WTC11 (cell line): ENCODE measurements at regions not wholly inside any gene's neighbourhood (a gene's known extent, or its start where the extent isn't known, plus 50 kb on each side); places are given as distances from the start of the nearest gene placed in this dataset.

Experiments
- ATAC-seq: fragments of 200-7000 bp; cut with Tn5 transposase; 2 replicates; pipeline ENCODE4 v1.10.0; 2021; ENCODE audit warnings: mild to moderate bottlenecking, moderate library complexity
- CTCF ChIA-PET: fragments of 300-600 bp; sonication (Branson Sonifier 250); formaldehyde crosslinking; loops from one replicate; lab custom pipeline; 2021; ENCODE audit warnings: antibody characterized with exemption; lab: Charles Lee
- POLR2A ChIA-PET: fragments of 350-600 bp; sonication (Branson Sonifier 250); formaldehyde crosslinking; loops from one replicate; lab custom pipeline; 2021; ENCODE audit warnings: antibody characterized with exemption; lab: Charles Lee
- DNase-seq: peaks from one replicate; pipeline ENCODE4 v3.0.0; 2021; ENCODE audit warnings: low spot score
- H3K27ac Mint-ChIP-seq: 2 replicates; pipeline ENCODE4 v1.8.0; 2021; ENCODE audit warnings: mixed read lengths
- H3K27me3 Mint-ChIP-seq: 2 replicates; pipeline ENCODE4 v1.8.0; 2021; ENCODE audit warnings: low read depth, mild to moderate bottlenecking, moderate library complexity, mixed read lengths
- H3K36me3 Mint-ChIP-seq: 2 replicates; pipeline ENCODE4 v1.8.0; 2021; ENCODE audit warnings: mixed read lengths
- H3K4me1 Mint-ChIP-seq: 2 replicates; pipeline ENCODE4 v1.8.0; 2022; ENCODE audit warnings: mixed read lengths
- H3K4me3 Mint-ChIP-seq: 2 replicates; pipeline ENCODE4 v1.8.0; 2021; ENCODE audit warnings: mild to moderate bottlenecking, moderate library complexity, mixed read lengths
- H3K9me3 Mint-ChIP-seq: 2 replicates; pipeline ENCODE4 v1.8.0; 2021; ENCODE audit warnings: mixed read lengths
- ATF2 ChIP-seq: sonication (generic); formaldehyde crosslinking; IDR thresholded peaks from 2 replicates; pipeline ENCODE4 v1.8.1; 2022; ENCODE audit warnings: low read depth, missing genetic modification reagents, borderline replicate concordance
- ATF3 ChIP-seq: sonication (generic); formaldehyde crosslinking; conservative IDR thresholded peaks from 2 replicates; pipeline ENCODE4 v1.8.1; 2022; ENCODE audit warnings: mild to moderate bottlenecking, missing genetic modification reagents
- CREM ChIP-seq: sonication (generic); formaldehyde crosslinking; IDR thresholded peaks from 2 replicates; pipeline ENCODE4 v1.8.1; 2022; ENCODE audit warnings: mild to moderate bottlenecking, missing genetic modification reagents, moderate library complexity
- E2F1 ChIP-seq: sonication (generic); formaldehyde crosslinking; IDR thresholded peaks from 2 replicates; pipeline ENCODE4 v1.8.0; 2022; ENCODE audit warnings: mild to moderate bottlenecking, missing genetic modification reagents
- EMX1 ChIP-seq: fragments of 250-450 bp; sonication (Bioruptor Pico); IDR thresholded peaks from 2 replicates; pipeline ENCODE4 v1.8.0; 2021; ENCODE audit warnings: mild to moderate bottlenecking
- FOXK1 ChIP-seq: sonication (generic); formaldehyde crosslinking; IDR thresholded peaks from 2 replicates; pipeline ENCODE4 v1.8.0; 2022; ENCODE audit warnings: mild to moderate bottlenecking, moderate library complexity, missing genetic modification reagents
- HMGXB4 ChIP-seq: sonication (generic); formaldehyde crosslinking; IDR thresholded peaks from 2 replicates; pipeline ENCODE4 v1.8.1; 2023; ENCODE audit warnings: mild to moderate bottlenecking, moderate library complexity, missing genetic modification reagents
- KAT7 ChIP-seq: sonication (generic); formaldehyde crosslinking; IDR thresholded peaks from 2 replicates; pipeline ENCODE4 v1.8.1; 2023; ENCODE audit warnings: missing genetic modification reagents, mild to moderate bottlenecking, borderline replicate concordance
- MLX ChIP-seq: sonication (generic); formaldehyde crosslinking; IDR thresholded peaks from 2 replicates; pipeline ENCODE4 v1.8.1; 2023; ENCODE audit warnings: mild to moderate bottlenecking, missing genetic modification reagents, moderate library complexity
- MXD4 ChIP-seq: fragments of 250-450 bp; sonication (Bioruptor Pico); IDR thresholded peaks from 2 replicates; pipeline ENCODE4 v1.8.0; 2021; ENCODE audit warnings: mild to moderate bottlenecking, moderate library complexity, borderline replicate concordance
- NFATC4 ChIP-seq: fragments of 250-450 bp; sonication (Bioruptor Pico); IDR thresholded peaks from 2 replicates; pipeline ENCODE4 v1.9.0; 2021; ENCODE audit warnings: mild to moderate bottlenecking
- NFE2L1 ChIP-seq: sonication (generic); formaldehyde crosslinking; IDR thresholded peaks from 2 replicates; pipeline ENCODE4 v1.8.1; 2023; ENCODE audit warnings: missing genetic modification reagents
- NR1H2 ChIP-seq: sonication (generic); formaldehyde crosslinking; IDR thresholded peaks from 2 replicates; pipeline ENCODE4 v1.9.0; 2021; ENCODE audit warnings: mild to moderate bottlenecking, moderate library complexity, missing genetic modification reagents
- NR2C2 ChIP-seq: sonication (generic); formaldehyde crosslinking; IDR thresholded peaks from 2 replicates; pipeline ENCODE4 v1.8.0; 2022; ENCODE audit warnings: mild to moderate bottlenecking, missing genetic modification reagents
- SMAD3 ChIP-seq: sonication (generic); formaldehyde crosslinking; IDR thresholded peaks from 2 replicates; pipeline ENCODE4 v1.8.0; 2022; ENCODE audit warnings: missing genetic modification reagents, mild to moderate bottlenecking, borderline replicate concordance
- SP1 ChIP-seq: sonication (generic); formaldehyde crosslinking; conservative IDR thresholded peaks from 2 replicates; pipeline ENCODE4 v1.8.1; 2022; ENCODE audit warnings: missing genetic modification reagents
- TCF7 ChIP-seq: sonication (generic); formaldehyde crosslinking; IDR thresholded peaks from 2 replicates; pipeline ENCODE4 v1.8.0; 2022; ENCODE audit warnings: mild to moderate bottlenecking, low read depth, missing genetic modification reagents, moderate library complexity
- TEAD4 ChIP-seq: sonication (generic); formaldehyde crosslinking; IDR thresholded peaks from 2 replicates; pipeline ENCODE4 v1.8.0; 2022; ENCODE audit warnings: mild to moderate bottlenecking, missing genetic modification reagents
- TP53 ChIP-seq: sonication (generic); formaldehyde crosslinking; IDR thresholded peaks from 2 replicates; pipeline ENCODE4 v1.8.1; 2023; ENCODE audit warnings: mild to moderate bottlenecking, missing genetic modification reagents
- USF1 ChIP-seq: sonication (generic); formaldehyde crosslinking; IDR thresholded peaks from 2 replicates; pipeline ENCODE4 v1.8.0; 2022; ENCODE audit warnings: mild to moderate bottlenecking, missing genetic modification reagents
- ZMAT4 ChIP-seq: fragments of 250-450 bp; sonication (Bioruptor Pico); IDR thresholded peaks from 2 replicates; pipeline ENCODE4 v1.9.0; 2021; ENCODE audit warnings: mild to moderate bottlenecking
- ZNF219 ChIP-seq: sonication (generic); formaldehyde crosslinking; IDR thresholded peaks from 2 replicates; pipeline ENCODE4 v1.8.0; 2023; ENCODE audit warnings: missing genetic modification reagents, mild to moderate bottlenecking, borderline replicate concordance
- ZNF317 ChIP-seq: sonication (generic); formaldehyde crosslinking; IDR thresholded peaks from 2 replicates; pipeline ENCODE4 v1.8.1; 2023; ENCODE audit warnings: low read depth, mild to moderate bottlenecking, moderate library complexity, missing genetic modification reagents, borderline replicate concordance
- ZNF396 ChIP-seq: fragments of 250-450 bp; sonication (Bioruptor Pico); IDR thresholded peaks from 2 replicates; pipeline ENCODE4 v1.8.0; 2021; ENCODE audit warnings: mild to moderate bottlenecking, moderate library complexity, borderline replicate concordance
- ZSCAN18 ChIP-seq: fragments of 250-450 bp; sonication (Bioruptor Pico); IDR thresholded peaks from 2 replicates; pipeline ENCODE4 v2.1.2; 2022; ENCODE audit warnings: mild to moderate bottlenecking, moderate library complexity

- TF ChIP-seq NR2C2 (no peak), HMGXB4 (CRISPR knock-in tag) (no peak), E2F1 (CRISPR knock-in tag) (no peak), KAT7 (CRISPR knock-in tag) (no peak), SP1 (CRISPR knock-in tag) (no peak), MLX (no peak), CREM (CRISPR knock-in tag) (no peak), TP53 (CRISPR knock-in tag) (no peak), SMAD3 (CRISPR knock-in tag) (no peak)
Observed at GRCh38 chr11:28442131-28442530, 333.9 kb downstream of the METTL15 start (continued).

GRCh38 chr11:28439403-28439802, 331.2 kb downstream of the METTL15 start:
- ChIA-PET POLR2A (no interaction called here), CTCF (no interaction called here)
- Mint-ChIP-seq H3K27me3 (no peaks in the 10 kb centered on the region), H3K4me3 (no peak overlapping the region), H3K36me3 (no peaks in the 10 kb centered on the region)
- DNase-seq = no peak
- TF ChIP-seq TP53 (CRISPR knock-in tag) (no peak), ATF3 (no peak), EMX1 (CRISPR knock-in tag) (no peak), ZNF396 (CRISPR knock-in tag) (no peak), ZSCAN18 (CRISPR knock-in tag) (no peak), ZMAT4 (no peak), USF1 (CRISPR knock-in tag) (no peak), ZNF317 (CRISPR knock-in tag) (no peak), MLX (no peak), MXD4 (no peak), ATF2 (CRISPR knock-in tag) (no peak), CREM (CRISPR knock-in tag) (no peak), ZNF219 (CRISPR knock-in tag) (no peak), NFE2L1 (CRISPR knock-in tag) (no peak), TEAD4 (no peak), FOXK1 (CRISPR knock-in tag) (no peak), NFATC4 (CRISPR knock-in tag) (no peak), TCF7 (CRISPR knock-in tag) (no peak), NR1H2 (CRISPR knock-in tag) (no peak)
- TF ChIP-seq, all 79 proteins: peak for 0
- no peak for ATAC-seq
- peaks cover 2% of the 10 kb centered on the region; the same call in 1 of the 2 replicates for H3K9me3 Mint-ChIP-seq
- H3K27ac Mint-ChIP-seq = no peak overlapping the region; the same call in 1 of the 2 replicates
- no peaks in the 10 kb centered on the region for H3K4me1 Mint-ChIP-seq
